Activated B cell treated with CpG ODN at 0.5 μM for 24 hours (primary cell): ENCODE measurements at regions not wholly inside any gene's neighbourhood (a gene's known extent, or its start where the extent isn't known, plus 50 kb on each side); places are given as distances from the start of the nearest gene placed in this dataset.

Experiments
- ATAC-seq: fragments of 200-7000 bp; cut with Tn5 transposase; one replicate; pipeline ENCODE4 v1.10.0; 2021; ENCODE audit warnings: low read depth, mild to moderate bottlenecking, moderate library complexity
- CTCF ChIA-PET: fragments of 350-600 bp; sonication (Branson Sonifier 250); formaldehyde crosslinking; loops from one replicate; lab custom pipeline; 2021; ENCODE audit warnings: antibody characterized with exemption; lab: Charles Lee
- POLR2A ChIA-PET: fragments of 350-600 bp; sonication (Branson Sonifier 250); formaldehyde crosslinking; loops from one replicate; lab custom pipeline; 2021; ENCODE audit warnings: antibody characterized with exemption; lab: Charles Lee
- DNase-seq: peaks from one replicate; pipeline ENCODE4 v3.0.0; 2022
- H3K27ac Mint-ChIP-seq: one replicate; pipeline ENCODE4 v1.8.0; 2020; ENCODE audit warnings: mixed read lengths
- H3K27me3 Mint-ChIP-seq: one replicate; pipeline ENCODE4 v1.8.0; 2021; ENCODE audit warnings: mixed read lengths
- H3K36me3 Mint-ChIP-seq: one replicate; pipeline ENCODE4 v1.8.0; 2021; ENCODE audit warnings: low read depth, mixed read lengths
- H3K4me1 Mint-ChIP-seq: one replicate; pipeline ENCODE4 v1.8.0; 2021; ENCODE audit warnings: mixed read lengths
- H3K4me3 Mint-ChIP-seq: one replicate; pipeline ENCODE4 v1.8.0; 2020; ENCODE audit warnings: mild to moderate bottlenecking, mixed read lengths
- H3K9me3 Mint-ChIP-seq: one replicate; pipeline ENCODE4 v1.8.0; 2020; ENCODE audit warnings: mixed read lengths
- intact Hi-C: fragments of 100-400 bp; cut with micrococcal nuclease; formaldehyde crosslinking; loops from one replicate; pipeline ENCODE4 v1.15.1; 2024
- TF ChIP-seq, protein P1 (sequence below): fragments of 200-600 bp; IDR thresholded peaks from one replicate; pipeline ENCODE4 v1.8.0; 2022; ENCODE audit warnings: antibody characterized with exemption, mild to moderate bottlenecking

- intact Hi-C loops, result no loop called here
- CTCF ChIA-PET, result no interaction called here
- Mint-ChIP-seq H3K36me3 (no peaks in the 10 kb centered on the region), H3K27me3 (peaks cover 2% of the 10 kb centered on the region), H3K27ac (no peak overlapping the region), H3K4me3 (no peak overlapping the region), H3K9me3 (no peaks in the 10 kb centered on the region), H3K4me1 (no peaks in the 10 kb centered on the region)
- DNase-seq (no peak), ATAC-seq (no peak)
- TF ChIP-seq, protein P1, sequence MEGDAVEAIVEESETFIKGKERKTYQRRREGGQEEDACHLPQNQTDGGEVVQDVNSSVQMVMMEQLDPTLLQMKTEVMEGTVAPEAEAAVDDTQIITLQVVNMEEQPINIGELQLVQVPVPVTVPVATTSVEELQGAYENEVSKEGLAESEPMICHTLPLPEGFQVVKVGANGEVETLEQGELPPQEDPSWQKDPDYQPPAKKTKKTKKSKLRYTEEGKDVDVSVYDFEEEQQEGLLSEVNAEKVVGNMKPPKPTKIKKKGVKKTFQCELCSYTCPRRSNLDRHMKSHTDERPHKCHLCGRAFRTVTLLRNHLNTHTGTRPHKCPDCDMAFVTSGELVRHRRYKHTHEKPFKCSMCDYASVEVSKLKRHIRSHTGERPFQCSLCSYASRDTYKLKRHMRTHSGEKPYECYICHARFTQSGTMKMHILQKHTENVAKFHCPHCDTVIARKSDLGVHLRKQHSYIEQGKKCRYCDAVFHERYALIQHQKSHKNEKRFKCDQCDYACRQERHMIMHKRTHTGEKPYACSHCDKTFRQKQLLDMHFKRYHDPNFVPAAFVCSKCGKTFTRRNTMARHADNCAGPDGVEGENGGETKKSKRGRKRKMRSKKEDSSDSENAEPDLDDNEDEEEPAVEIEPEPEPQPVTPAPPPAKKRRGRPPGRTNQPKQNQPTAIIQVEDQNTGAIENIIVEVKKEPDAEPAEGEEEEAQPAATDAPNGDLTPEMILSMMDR, result no peak
- POLR2A ChIA-PET, result no interaction called here
Observed at GRCh38 chr14:56463271-56463890, 116.2 kb upstream of the TMEM260 start.

GRCh38 chr14:56471056-56471455 is 108.5 kb upstream of the TMEM260 start:
- no peak overlapping the region for H3K27ac Mint-ChIP-seq
- no peaks in the 10 kb centered on the region for H3K9me3 Mint-ChIP-seq
- no peaks in the 10 kb centered on the region for H3K27me3 Mint-ChIP-seq
- no peaks in the 10 kb centered on the region for H3K36me3 Mint-ChIP-seq
- ChIA-PET POLR2A (no interaction called here), CTCF (interaction anchor here (6.3 kb wide), 1 partner anchor 1025 kb away, joined by 51 read pairs; no protein-coding TSS in a partner anchor)
- ATAC-seq, result no peak
- no peak overlapping the region for H3K4me3 Mint-ChIP-seq
- TF ChIP-seq, protein P1, result no peak
- H3K4me1 Mint-ChIP-seq, result no peaks in the 10 kb centered on the region
- intact Hi-C loops, result loop anchor here (5.0 to 10.0 kb wide), 3 partner anchors 609 to 1106 kb away; no protein-coding TSS in a partner anchor
- no peak for DNase-seq

- Mint-ChIP-seq H3K27ac (no peak overlapping the region), H3K27me3 (no peaks in the 10 kb centered on the region), H3K4me1 (no peaks in the 10 kb centered on the region), H3K9me3 (no peaks in the 10 kb centered on the region), H3K36me3 (no peaks in the 10 kb centered on the region), H3K4me3 (no peak overlapping the region)
- intact Hi-C loops, result loop anchor here (1.0 to 10.0 kb wide), 7 partner anchors 612 to 1110 kb away; no protein-coding TSS in a partner anchor
- POLR2A ChIA-PET, result no interaction called here
- CTCF ChIA-PET, result interaction anchor here (0.6 to 6.3 kb wide), 17 partner anchors 9 to 1263 kb away, joined by 3 to 51 read pairs (median 5); no protein-coding TSS in a partner anchor
- DNase-seq (no peak), ATAC-seq (peak; percentile 47)
- TF ChIP-seq, protein P1, result peak; percentile 61
Observed at GRCh38 chr14:56474419-56475022, 105.1 kb upstream of the TMEM260 start.

DNA sequence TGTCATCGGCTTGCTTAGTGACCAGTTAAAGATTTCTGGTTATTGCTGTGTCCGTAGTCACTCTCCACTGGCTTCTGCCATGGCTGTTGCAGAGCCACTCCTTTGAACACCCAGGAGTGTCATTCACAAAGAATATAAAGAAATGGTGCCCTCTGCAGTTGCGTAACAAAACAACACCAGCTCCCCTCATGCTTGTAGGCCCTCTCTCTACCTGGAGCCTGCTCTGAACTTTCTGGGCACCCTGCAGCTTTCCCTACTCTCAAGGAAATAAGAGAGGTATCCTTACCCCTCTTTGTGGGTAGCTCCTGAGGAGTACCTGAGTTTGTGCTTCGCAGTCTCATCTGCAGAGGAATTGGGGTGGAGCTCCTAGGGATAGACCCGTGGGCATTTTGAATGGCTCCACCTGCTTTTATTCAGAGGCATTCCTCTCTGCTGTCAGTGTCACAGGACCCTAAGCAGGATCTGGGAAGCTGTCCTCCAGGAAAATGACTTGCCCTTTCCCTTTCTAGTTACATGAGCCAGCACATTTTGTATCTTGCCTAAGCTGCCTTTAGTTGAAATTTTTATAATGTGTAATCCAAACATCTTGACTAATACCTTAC is 97.2 kb upstream of the TMEM260 start:
- H3K36me3 Mint-ChIP-seq, result no peaks in the 10 kb centered on the region
- H3K9me3 Mint-ChIP-seq, result no peaks in the 10 kb centered on the region
- CTCF ChIA-PET, result no interaction called here
- TF ChIP-seq, protein P1, result no peak
- intact Hi-C loops, result no loop called here
- no peak for DNase-seq
- no peak for ATAC-seq
- H3K27ac Mint-ChIP-seq, result no peak overlapping the region
- no peak overlapping the region for H3K4me3 Mint-ChIP-seq
- POLR2A ChIA-PET, result interaction anchor here (0.5 kb wide), 1 partner anchor 468 kb away, joined by 3 read pairs; no protein-coding TSS in a partner anchor
- H3K27me3 Mint-ChIP-seq, result peaks cover 15% of the 10 kb centered on the region
- no peaks in the 10 kb centered on the region for H3K4me1 Mint-ChIP-seq

GRCh38 chr14:56487090-56487667 is 92.4 kb upstream of the TMEM260 start:
- POLR2A ChIA-PET, result no interaction called here
- intact Hi-C loops, result no loop called here
- Mint-ChIP-seq H3K4me3 (no peak overlapping the region), H3K27ac (no peak overlapping the region), H3K27me3 (peaks cover 9% of the 10 kb centered on the region), H3K9me3 (no peaks in the 10 kb centered on the region), H3K4me1 (peaks cover 4% of the 10 kb centered on the region), H3K36me3 (no peaks in the 10 kb centered on the region)
- TF ChIP-seq, protein P1, result no peak
- CTCF ChIA-PET, result interaction anchor here (1.2 to 6.1 kb wide), 2 partner anchors 12 to 699 kb away, joined by 3 to 35 read pairs; no protein-coding TSS in a partner anchor
- ATAC-seq, result no peak
- DNase-seq, result no peak
